Calu3 (cell line): ENCODE measurements at regions not wholly inside any gene's neighbourhood (a gene's known extent, or its start where the extent isn't known, plus 50 kb on each side); places are given as distances from the start of the nearest gene placed in this dataset.

Experiments used
- BruUV-seq: library from RNA; stranded (reverse); fragments of 400-500 nt; replicated peaks from 2 replicates; lab custom pipeline; 2021; lab: Mats Ljungman, UMichigan
- CTCF ChIA-PET: fragments of 300-600 bp; sonication (Branson Sonifier 250); formaldehyde crosslinking; loops from one replicate; lab custom pipeline; 2022; ENCODE audit warnings: antibody characterized with exemption; lab: Charles Lee
- DNase-seq: peaks from one replicate; pipeline ENCODE4 v3.0.0; 2022
- H3K27ac Mint-ChIP-seq: one replicate; pipeline ENCODE4 v1.8.0; 2022; ENCODE audit warnings: mixed read lengths; ENCODE audit not compliant: unreplicated experiment
- H3K27me3 Mint-ChIP-seq: one replicate; pipeline ENCODE4 v1.8.0; 2022; ENCODE audit warnings: mixed read lengths; ENCODE audit not compliant: unreplicated experiment
- H3K36me3 Mint-ChIP-seq: one replicate; pipeline ENCODE4 v1.8.0; 2022; ENCODE audit warnings: mild to moderate bottlenecking, moderate library complexity, mixed read lengths; ENCODE audit not compliant: insufficient read depth, unreplicated experiment
- H3K4me1 Mint-ChIP-seq: one replicate; pipeline ENCODE4 v1.8.0; 2022; ENCODE audit warnings: mild to moderate bottlenecking, low read depth, mixed read lengths; ENCODE audit not compliant: unreplicated experiment
- H3K4me3 Mint-ChIP-seq: one replicate; pipeline ENCODE4 v1.8.0; 2022; ENCODE audit warnings: mild to moderate bottlenecking, low read depth, moderate library complexity, mixed read lengths; ENCODE audit not compliant: unreplicated experiment
- H3K9me3 Mint-ChIP-seq: one replicate; pipeline ENCODE4 v1.8.0; 2022; ENCODE audit warnings: low read depth, mixed read lengths; ENCODE audit not compliant: unreplicated experiment
- intact Hi-C: fragments of 100-400 bp; cut with micrococcal nuclease; formaldehyde crosslinking; loops from one replicate; pipeline ENCODE4 v1.10.0; 2022; ENCODE audit not compliant: unreplicated experiment
- TF ChIP-seq, protein P1 (sequence below): fragments of 200-600 bp; IDR thresholded peaks from one replicate; pipeline ENCODE4 v1.8.0; 2022; ENCODE audit warnings: antibody characterized with exemption; ENCODE audit not compliant: unreplicated experiment

- no peaks in the 10 kb centered on the region for H3K27me3 Mint-ChIP-seq
- TF ChIP-seq, protein P1, sequence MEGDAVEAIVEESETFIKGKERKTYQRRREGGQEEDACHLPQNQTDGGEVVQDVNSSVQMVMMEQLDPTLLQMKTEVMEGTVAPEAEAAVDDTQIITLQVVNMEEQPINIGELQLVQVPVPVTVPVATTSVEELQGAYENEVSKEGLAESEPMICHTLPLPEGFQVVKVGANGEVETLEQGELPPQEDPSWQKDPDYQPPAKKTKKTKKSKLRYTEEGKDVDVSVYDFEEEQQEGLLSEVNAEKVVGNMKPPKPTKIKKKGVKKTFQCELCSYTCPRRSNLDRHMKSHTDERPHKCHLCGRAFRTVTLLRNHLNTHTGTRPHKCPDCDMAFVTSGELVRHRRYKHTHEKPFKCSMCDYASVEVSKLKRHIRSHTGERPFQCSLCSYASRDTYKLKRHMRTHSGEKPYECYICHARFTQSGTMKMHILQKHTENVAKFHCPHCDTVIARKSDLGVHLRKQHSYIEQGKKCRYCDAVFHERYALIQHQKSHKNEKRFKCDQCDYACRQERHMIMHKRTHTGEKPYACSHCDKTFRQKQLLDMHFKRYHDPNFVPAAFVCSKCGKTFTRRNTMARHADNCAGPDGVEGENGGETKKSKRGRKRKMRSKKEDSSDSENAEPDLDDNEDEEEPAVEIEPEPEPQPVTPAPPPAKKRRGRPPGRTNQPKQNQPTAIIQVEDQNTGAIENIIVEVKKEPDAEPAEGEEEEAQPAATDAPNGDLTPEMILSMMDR = no peak
- intact Hi-C loops = no loop called here
- no TSS peak for BruUV-seq
- CTCF ChIA-PET = no interaction called here
- H3K4me1 Mint-ChIP-seq = peaks cover 27% of the 10 kb centered on the region
- H3K27ac Mint-ChIP-seq = no peak overlapping the region
- DNase-seq = no peak
- peaks cover 4% of the 10 kb centered on the region for H3K9me3 Mint-ChIP-seq
- no peak overlapping the region for H3K4me3 Mint-ChIP-seq
- H3K36me3 Mint-ChIP-seq = no peaks in the 10 kb centered on the region
Observed at GRCh38 chr4:138095378-138095777, 146.8 kb downstream of the SLC7A11 start.

DNA sequence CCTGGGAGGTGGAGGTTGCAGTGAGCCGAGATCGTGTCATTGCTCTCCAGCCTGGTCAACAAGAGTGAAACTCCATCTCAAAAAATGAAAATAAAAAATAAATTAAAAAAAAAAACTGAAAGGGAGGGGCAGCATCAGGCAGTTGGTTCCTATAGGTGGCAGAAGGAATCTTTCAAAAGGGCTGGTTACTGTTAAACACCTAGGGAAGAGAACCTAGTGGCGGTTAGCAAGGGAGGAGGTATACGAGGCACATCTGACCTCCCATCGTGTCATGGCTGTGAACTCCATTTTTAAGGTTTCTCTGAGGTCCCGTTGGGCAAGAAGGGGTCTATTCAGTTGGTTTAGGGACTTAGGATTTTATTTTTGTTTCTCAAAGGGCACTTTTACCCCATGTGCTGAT is 150.1 kb downstream of the SLC7A11 start:
- no peaks in the 10 kb centered on the region for H3K36me3 Mint-ChIP-seq
- intact Hi-C loops = loop anchor here (5.0 kb wide), 1 partner anchor 485 kb away; no protein-coding TSS in a partner anchor
- BruUV-seq = no TSS peak
- H3K4me1 Mint-ChIP-seq = peaks cover 33% of the 10 kb centered on the region
- no peak for DNase-seq
- H3K4me3 Mint-ChIP-seq = no peak overlapping the region
- TF ChIP-seq, protein P1 = no peak
- no peak overlapping the region for H3K27ac Mint-ChIP-seq
- H3K27me3 Mint-ChIP-seq = no peaks in the 10 kb centered on the region
- CTCF ChIA-PET = no interaction called here
- H3K9me3 Mint-ChIP-seq = peaks cover 4% of the 10 kb centered on the region

- no peak for DNase-seq
- H3K27ac Mint-ChIP-seq = peak overlapping the region; percentile 22
- H3K4me3 Mint-ChIP-seq = no peak overlapping the region
- no peaks in the 10 kb centered on the region for H3K36me3 Mint-ChIP-seq
- CTCF ChIA-PET = interaction anchor here (0.8 to 2.2 kb wide), 5 partner anchors 13 to 847 kb away, joined by 3 to 30 read pairs (median 4); no protein-coding TSS in a partner anchor
- TF ChIP-seq, protein P1 = no peak
- H3K4me1 Mint-ChIP-seq = peaks cover 33% of the 10 kb centered on the region
- intact Hi-C loops = loop anchor here (1.0 to 5.0 kb wide), 4 partner anchors 56 to 486 kb away; no protein-coding TSS in a partner anchor
- no peaks in the 10 kb centered on the region for H3K27me3 Mint-ChIP-seq
- no TSS peak for BruUV-seq
- H3K9me3 Mint-ChIP-seq = peaks cover 4% of the 10 kb centered on the region
Observed at GRCh38 chr4:138090918-138091676, 151.1 kb downstream of the SLC7A11 start.

- intact Hi-C loops = loop anchor here (1.0 to 5.0 kb wide), 3 partner anchors 55 to 487 kb away; no protein-coding TSS in a partner anchor
- Mint-ChIP-seq H3K4me3 (peak overlapping the region; percentile 61), H3K36me3 (no peaks in the 10 kb centered on the region), H3K9me3 (peaks cover 4% of the 10 kb centered on the region), H3K4me1 (peaks cover 33% of the 10 kb centered on the region), H3K27me3 (no peaks in the 10 kb centered on the region), H3K27ac (peak overlapping the region; percentile 22)
- CTCF ChIA-PET = interaction anchor here (0.6 to 2.2 kb wide), 9 partner anchors 12 to 966 kb away, joined by 3 to 30 read pairs (median 4); no protein-coding TSS in a partner anchor
- DNase-seq = peak; percentile 72
- no TSS peak for BruUV-seq
- TF ChIP-seq, protein P1 = peak; percentile 30
Observed at GRCh38 chr4:138090150-138090917, 151.8 kb downstream of the SLC7A11 start.
